Globus pallidus (tissue), 1 donor: ENCODE measurements at regions not wholly inside any gene's neighbourhood (a gene's known extent, or its start where the extent isn't known, plus 50 kb on each side); places are given as distances from the start of the nearest gene placed in this dataset.

Experiments used
- DNase-seq: peaks from one replicate; pipeline ENCODE4 v3.0.0-alpha.2; 2015; ENCODE audit warnings: low spot score

GRCh38 chr4:10335050-10335449 is 122.2 kb downstream of the ZNF518B start:
- no peak for DNase-seq

GRCh38 chr4:10334506-10335028 is 122.7 kb downstream of the ZNF518B start:
- DNase-seq = no peak

- no peak for DNase-seq
Measured at GRCh38 chr4:10333942-10334341, 123.3 kb downstream of the ZNF518B start.

GRCh38 chr4:10326075-10326474 is 131.2 kb downstream of the ZNF518B start:
- DNase-seq = no peak

GRCh38 chr4:10321931-10322330 is 135.3 kb downstream of the ZNF518B start:
- DNase-seq = no peak

GRCh38 chr4:10320130-10320529 is 137.1 kb downstream of the ZNF518B start:
- DNase-seq = no peak

GRCh38 chr4:10317345-10317744 is 139.9 kb downstream of the ZNF518B start:
- DNase-seq = no peak

GRCh38 chr4:10316851-10317250 is 140.4 kb downstream of the ZNF518B start:
- DNase-seq = no peak

GRCh38 chr4:10315638-10316037 is 141.6 kb downstream of the ZNF518B start:
- no peak for DNase-seq

- DNase-seq = no peak
Measured at GRCh38 chr4:10312568-10312967, 144.7 kb downstream of the ZNF518B start.

GRCh38 chr4:10311939-10312338 is 145.3 kb downstream of the ZNF518B start:
- DNase-seq = no peak

GRCh38 chr4:10305816-10306215 is 151.4 kb downstream of the ZNF518B start:
- DNase-seq = no peak

GRCh38 chr4:10303291-10303690 is 153.9 kb downstream of the ZNF518B start:
- DNase-seq = no peak

GRCh38 chr4:10302096-10302495 is 155.1 kb downstream of the ZNF518B start:
- DNase-seq = no peak

GRCh38 chr4:10299601-10300000 is 157.6 kb downstream of the ZNF518B start:
- no peak for DNase-seq

- no peak for DNase-seq
Measured at GRCh38 chr4:10298681-10299080, 158.5 kb downstream of the ZNF518B start.

- DNase-seq = peak; percentile 97
Measured at GRCh38 chr4:10296730-10297129, 160.5 kb downstream of the ZNF518B start.

GRCh38 chr4:10295301-10295700 is 161.9 kb downstream of the ZNF518B start:
- DNase-seq = no peak

GRCh38 chr4:10289538-10289906 is 167.7 kb downstream of the ZNF518B start:
- no peak for DNase-seq

GRCh38 chr4:10288830-10289537 is 168.2 kb downstream of the ZNF518B start:
- DNase-seq = no peak

GRCh38 chr4:10285028-10285427 is 168.4 kb upstream of the WDR1 start:
- DNase-seq = no peak

- no peak for DNase-seq
Measured at GRCh38 chr4:10283761-10284160, 167.2 kb upstream of the WDR1 start.

- no peak for DNase-seq
Measured at GRCh38 chr4:10281996-10282395, 165.4 kb upstream of the WDR1 start.

- no peak for DNase-seq
Measured at GRCh38 chr4:10279261-10279660, 162.7 kb upstream of the WDR1 start.
